Endodermal cell (in vitro differentiated cells): ENCODE measurements at regions not wholly inside any gene's neighbourhood (a gene's known extent, or its start where the extent isn't known, plus 50 kb on each side); places are given as distances from the start of the nearest gene placed in this dataset.

Experiments used
- DNase-seq: peaks from one replicate; pipeline ENCODE4 v3.0.0-alpha.2; 2017
- H3K27ac ChIP-seq: 2 replicates; pipeline ENCODE4 v1.5.1; 2013; ENCODE audit warnings: mild to moderate bottlenecking, low read depth, low read length, moderate library complexity
- H3K27me3 ChIP-seq: 2 replicates; pipeline ENCODE4 v1.6.1; 2013; ENCODE audit warnings: mild to moderate bottlenecking, low read length, moderate library complexity; ENCODE audit not compliant: insufficient read depth, control insufficient read depth, poor library complexity, severe bottlenecking
- H3K36me3 ChIP-seq: 2 replicates; pipeline ENCODE4 v1.7.0; 2013; ENCODE audit warnings: mild to moderate bottlenecking, low read length, moderate library complexity; ENCODE audit not compliant: control insufficient read depth, insufficient read depth
- H3K4me1 ChIP-seq: one replicate; pipeline ENCODE4 v1.7.0; 2013; ENCODE audit warnings: low read length; ENCODE audit not compliant: control insufficient read depth, insufficient read depth
- H3K4me3 ChIP-seq: 2 replicates; pipeline ENCODE4 v1.5.1; 2013; ENCODE audit warnings: mild to moderate bottlenecking, low read length, moderate library complexity
- H3K9ac ChIP-seq: 2 replicates; pipeline ENCODE4 v1.6.1; 2013; ENCODE audit warnings: mild to moderate bottlenecking, low read length, moderate library complexity; ENCODE audit not compliant: poor library complexity, severe bottlenecking; ENCODE audit errors: extremely low read depth
- H3K9me3 ChIP-seq: 2 replicates; pipeline ENCODE4 v1.6.1; 2013; ENCODE audit warnings: mild to moderate bottlenecking, low read length, moderate library complexity; ENCODE audit not compliant: control insufficient read depth
- H3K27ac Mint-ChIP-seq: 2 replicates; pipeline ENCODE4 v1.8.0; 2020; ENCODE audit warnings: mixed read lengths
- H3K27me3 Mint-ChIP-seq: 2 replicates; pipeline ENCODE4 v1.8.0; 2021; ENCODE audit warnings: mild to moderate bottlenecking, mixed read lengths; ENCODE audit not compliant: insufficient read depth
- H3K36me3 Mint-ChIP-seq: 2 replicates; pipeline ENCODE4 v1.8.0; 2020; ENCODE audit warnings: low read depth, mixed read lengths
- H3K4me1 Mint-ChIP-seq: 2 replicates; pipeline ENCODE4 v1.8.0; 2020; ENCODE audit warnings: mixed read lengths
- H3K4me3 Mint-ChIP-seq: 2 replicates; pipeline ENCODE4 v1.8.0; 2020; ENCODE audit warnings: mild to moderate bottlenecking, moderate library complexity, mixed read lengths
- H3K9me3 Mint-ChIP-seq: 2 replicates; pipeline ENCODE4 v1.8.0; 2020; ENCODE audit warnings: mild to moderate bottlenecking, mixed read lengths
- CTCF ChIP-seq: fragments of 200-600 bp; sonication (generic); conservative IDR thresholded peaks from 2 replicates; pipeline ENCODE4 v1.5.0; 2021; ENCODE audit warnings: antibody characterized with exemption, mild to moderate bottlenecking
- WGBS, 2 experiments: methylation state at CpG; one replicate each; pipeline versions ENCODE4 v1.1.5 to v1.1.7; 2013; ENCODE audit warnings: missing lambda C conversion rate in 2 of 2, mixed read lengths in 1 of 2; ENCODE audit not compliant: insufficient coverage in 1 of 2, insufficient read length in 1 of 2; 5-methylcytosine and 5-hydroxymethylcytosine counted together

- H3K27me3 ChIP-seq = no peaks in the 10 kb centered on the region
- Mint-ChIP-seq H3K27ac (no peak overlapping the region), H3K36me3 (peaks cover 2% of the 10 kb centered on the region), H3K9me3 (peaks cover 3% of the 10 kb centered on the region), H3K4me3 (no peak overlapping the region), H3K4me1 (peaks cover 43% of the 10 kb centered on the region), H3K27me3 (no peaks in the 10 kb centered on the region)
- no peak for TF ChIP-seq CTCF
- H3K4me3 ChIP-seq = no peak overlapping the region
- no peak overlapping the region for H3K9ac ChIP-seq
- no peaks in the 10 kb centered on the region for H3K9me3 ChIP-seq
- H3K36me3 ChIP-seq = no peaks in the 10 kb centered on the region
- peaks cover 19% of the 10 kb centered on the region for H3K4me1 ChIP-seq
- no peak overlapping the region for H3K27ac ChIP-seq
- DNase-seq = no peak
Measured at GRCh38 chr2:160584972-160585494, 91.4 kb upstream of the RBMS1 start.

- Mint-ChIP-seq H3K4me1 (peaks cover 12% of the 10 kb centered on the region), H3K36me3 (peaks cover 2% of the 10 kb centered on the region), H3K4me3 (no peak overlapping the region), H3K27ac (no peak overlapping the region), H3K27me3 (no peaks in the 10 kb centered on the region), H3K9me3 (peaks cover 21% of the 10 kb centered on the region)
- Histone ChIP-seq H3K9ac (no peak overlapping the region), H3K9me3 (peaks cover 4% of the 10 kb centered on the region), H3K27ac (no peak overlapping the region), H3K36me3 (no peaks in the 10 kb centered on the region), H3K4me1 (peaks cover 5% of the 10 kb centered on the region), H3K27me3 (no peaks in the 10 kb centered on the region), H3K4me3 (no peak overlapping the region)
- no peak for TF ChIP-seq CTCF
- no peak for DNase-seq
- 91 to 100% methylated on average over 1 of the region's 1 CpG for WGBS, 2 experiments
Measured at GRCh38 chr2:160590664-160591063, 97.1 kb upstream of the RBMS1 start.

- H3K27ac ChIP-seq = no peak overlapping the region
- H3K4me1 ChIP-seq = no peaks in the 10 kb centered on the region
- DNase-seq = no peak
- no peaks in the 10 kb centered on the region for H3K27me3 ChIP-seq
- H3K9me3 ChIP-seq = peaks cover 4% of the 10 kb centered on the region
- H3K9me3 Mint-ChIP-seq = peaks cover 21% of the 10 kb centered on the region
- H3K27ac Mint-ChIP-seq = no peak overlapping the region
- WGBS, 2 experiments = 92% methylated on average over 1 of the region's 1 CpG; no CpG with 5 or more reads in 1 of the 2 experiments
- H3K9ac ChIP-seq = no peak overlapping the region
- no peak overlapping the region for H3K4me3 ChIP-seq
- H3K36me3 Mint-ChIP-seq = peaks cover 2% of the 10 kb centered on the region
- no peaks in the 10 kb centered on the region for H3K36me3 ChIP-seq
- TF ChIP-seq CTCF = no peak
- no peaks in the 10 kb centered on the region for H3K4me1 Mint-ChIP-seq
- H3K4me3 Mint-ChIP-seq = no peak overlapping the region
- H3K27me3 Mint-ChIP-seq = no peaks in the 10 kb centered on the region
Measured at GRCh38 chr2:160592401-160592800, 98.8 kb upstream of the RBMS1 start.
